ENCODE measurements at regions not wholly inside any gene's neighbourhood (a gene's known extent, or its start where the extent isn't known, plus 50 kb on each side); places are given as distances from the start of the nearest gene placed in this dataset.
"Not testable (repeated sequence)": the region's sequence is repeated elsewhere in the genome, so short reads cannot be mapped to it uniquely, and the experiment has no call there.

DNA sequence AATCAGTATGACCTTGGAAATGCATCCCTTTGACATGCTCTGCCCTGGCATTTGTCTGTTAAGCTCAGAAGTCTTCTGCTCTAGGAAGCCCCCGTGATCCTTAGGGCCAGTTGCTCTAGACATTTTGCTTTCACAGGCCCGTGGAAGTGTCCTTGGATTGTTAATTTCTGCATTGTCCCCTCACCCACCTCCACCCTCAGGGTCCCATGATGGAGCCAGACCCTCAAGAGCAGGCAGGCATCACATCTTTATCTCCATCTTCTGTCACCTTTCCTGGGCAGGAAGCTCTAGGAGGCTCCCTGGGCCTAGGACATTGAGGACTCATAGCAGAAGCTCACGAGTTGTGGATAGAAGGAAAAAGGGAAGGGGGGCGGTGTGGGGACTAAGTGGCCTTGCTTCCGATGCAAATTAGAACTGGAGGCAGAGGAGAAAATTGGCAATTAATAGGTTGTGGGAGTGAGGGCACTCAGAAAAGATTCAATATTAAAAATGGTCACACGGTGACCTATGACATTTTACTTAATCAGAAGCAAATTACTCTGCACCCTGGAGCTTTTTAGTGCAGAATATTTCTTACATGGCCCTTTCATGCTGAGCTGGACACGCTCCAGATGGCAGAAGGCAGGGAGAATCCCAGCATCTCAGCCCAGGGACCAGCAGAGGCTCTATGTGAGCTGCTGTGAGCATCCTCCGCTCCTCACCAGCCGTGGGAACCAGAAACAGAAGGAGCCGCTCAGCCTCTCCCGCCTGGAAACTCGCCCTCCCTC is 185.0 kb downstream of the MATN1 start:
- no peaks in the 10 kb centered on the region for H3K27me3 Mint-ChIP-seq

DNA sequence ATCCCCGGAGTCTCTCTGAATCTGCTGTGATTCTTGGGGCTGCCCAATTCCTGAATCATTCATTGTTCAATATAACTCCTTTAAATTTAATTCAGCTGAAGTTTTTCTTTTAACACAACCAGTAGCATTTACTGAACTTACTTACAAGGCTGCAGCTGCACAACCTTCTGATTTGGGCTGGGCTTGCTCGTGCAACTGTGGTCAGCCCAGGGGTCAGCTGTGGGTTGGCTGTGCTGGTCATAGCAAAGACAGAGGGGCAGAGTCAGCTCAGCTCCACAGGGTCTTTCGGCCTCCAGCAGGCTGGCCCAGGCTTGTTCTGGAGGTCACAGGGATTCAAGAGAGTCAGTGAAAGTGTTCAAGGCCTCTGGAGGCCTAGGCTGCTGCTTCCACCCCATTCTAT is 186.1 kb downstream of the MATN1 start:
- Mint-ChIP-seq H3K27ac (no peak overlapping the region), H3K4me1 (no peaks in the 10 kb centered on the region), H3K36me3 (no peaks in the 10 kb centered on the region), H3K4me3 (no peak overlapping the region), H3K27me3 (no peaks in the 10 kb centered on the region), H3K9me3 (no peaks in the 10 kb centered on the region)

More for the DNA sequence above, 185.0 kb downstream of the MATN1 start:
- no peaks in the 10 kb centered on the region for H3K4me1 Mint-ChIP-seq
- no peaks in the 10 kb centered on the region for H3K36me3 Mint-ChIP-seq
- H3K4me3 Mint-ChIP-seq, result no peak overlapping the region
- no peak overlapping the region for H3K27ac Mint-ChIP-seq
- no peaks in the 10 kb centered on the region for H3K9me3 Mint-ChIP-seq

DNA sequence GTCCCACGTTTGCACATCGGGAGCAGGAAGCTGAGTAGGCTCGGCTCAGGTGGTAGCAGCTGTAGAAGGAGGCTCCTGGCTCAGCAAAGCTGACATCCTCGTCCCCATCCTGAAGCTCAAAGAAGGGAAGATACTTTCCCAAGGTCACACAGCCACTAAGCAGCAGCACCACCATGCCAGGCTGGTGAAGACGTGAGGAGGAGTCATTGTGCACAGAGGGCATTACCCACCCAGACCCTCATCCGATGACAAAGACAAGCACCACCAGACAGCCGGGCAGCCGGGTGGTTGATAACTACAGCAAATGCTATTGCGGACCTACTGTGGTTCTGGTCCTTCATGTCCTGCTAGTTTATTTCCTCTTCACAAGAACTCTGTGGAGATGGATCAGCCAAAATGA is 186.9 kb downstream of the MATN1 start:
- Mint-ChIP-seq H3K4me3 (no peak overlapping the region), H3K4me1 (no peaks in the 10 kb centered on the region), H3K27me3 (no peaks in the 10 kb centered on the region), H3K9me3 (no peaks in the 10 kb centered on the region), H3K36me3 (no peaks in the 10 kb centered on the region), H3K27ac (no peak overlapping the region)

DNA sequence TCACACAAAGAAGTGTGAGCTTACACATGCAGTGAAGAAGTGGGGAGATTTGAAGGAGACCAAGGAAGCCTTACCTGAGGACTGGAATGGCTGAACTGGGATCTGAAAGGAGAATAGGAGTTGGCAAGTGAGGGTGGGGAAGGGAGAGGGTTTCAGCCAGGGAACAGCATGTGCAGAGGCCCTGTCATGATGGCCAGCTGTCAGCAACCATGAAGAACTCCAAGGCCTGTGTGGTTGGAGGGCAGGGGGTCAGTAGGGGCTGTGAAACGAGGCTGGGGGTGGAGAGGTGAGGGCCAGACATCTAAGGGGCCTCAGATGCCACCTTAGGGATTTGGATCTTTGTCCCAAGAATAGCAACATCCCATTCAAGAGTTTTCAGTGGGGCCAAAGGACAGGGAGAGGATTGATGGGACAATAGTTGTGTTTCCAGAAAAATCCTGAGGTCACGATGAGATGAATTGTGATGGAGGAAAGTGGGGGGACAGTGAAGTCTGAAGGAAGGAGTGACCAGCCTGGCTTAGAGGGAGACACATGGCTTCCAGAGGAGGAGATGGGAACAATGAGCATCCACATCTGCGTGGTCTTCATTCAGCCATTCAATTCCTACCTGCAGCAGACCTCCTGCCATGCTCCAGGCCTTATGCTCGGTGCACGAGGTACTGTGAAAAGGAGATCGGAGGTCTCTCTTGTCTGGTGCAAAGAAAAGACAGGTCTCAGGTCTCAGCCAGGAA is 187.6 kb downstream of the MATN1 start:
- no peaks in the 10 kb centered on the region for H3K36me3 Mint-ChIP-seq
- no peaks in the 10 kb centered on the region for H3K4me1 Mint-ChIP-seq
- no peak overlapping the region for H3K27ac Mint-ChIP-seq
- H3K27me3 Mint-ChIP-seq, result peaks cover 2% of the 10 kb centered on the region
- H3K9me3 Mint-ChIP-seq, result no peaks in the 10 kb centered on the region
- no peak overlapping the region for H3K4me3 Mint-ChIP-seq

GRCh38 chr1:30534551-30534940 is 188.8 kb downstream of the MATN1 start:
- Mint-ChIP-seq H3K4me1 (no peaks in the 10 kb centered on the region), H3K9me3 (no peaks in the 10 kb centered on the region), H3K27ac (no peak overlapping the region), H3K27me3 (peaks cover 5% of the 10 kb centered on the region), H3K4me3 (no peak overlapping the region), H3K36me3 (no peaks in the 10 kb centered on the region)

DNA sequence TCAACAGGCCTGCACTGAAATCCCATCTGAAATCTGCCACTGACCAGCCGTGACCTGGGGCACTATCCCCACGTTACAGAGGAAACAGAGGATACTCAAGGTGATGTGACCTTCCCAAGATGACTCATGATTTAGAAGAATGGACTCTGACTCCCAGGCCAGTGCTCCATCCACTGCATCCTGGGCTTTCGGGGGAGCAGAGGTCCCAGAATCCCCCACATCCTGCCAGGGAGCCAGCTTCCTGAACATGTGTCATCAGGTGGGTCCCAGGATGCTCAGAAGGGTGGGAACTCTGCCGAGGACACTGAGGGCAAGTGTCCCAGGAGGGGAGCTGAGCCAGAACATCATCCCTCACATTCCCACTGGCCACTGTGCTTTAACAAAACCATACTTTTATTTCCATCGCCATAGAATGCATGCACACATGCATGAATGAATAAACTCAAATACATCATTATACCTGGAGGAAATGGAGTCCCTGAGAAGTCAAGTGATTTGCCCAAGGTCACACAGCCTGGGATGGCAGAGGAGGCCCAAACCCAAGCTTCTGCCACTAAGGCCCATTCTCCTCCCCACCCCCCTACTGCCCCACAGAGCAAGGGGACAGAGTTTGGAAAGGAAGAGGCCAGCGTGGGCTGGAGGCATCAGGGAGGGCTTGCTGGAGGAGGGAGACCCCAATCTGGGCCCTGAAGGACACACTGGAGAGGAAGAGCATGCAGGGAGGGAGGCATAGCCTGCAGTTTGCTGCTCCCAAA is 189.4 kb downstream of the MATN1 start:
- H3K4me1 Mint-ChIP-seq, result no peaks in the 10 kb centered on the region
- H3K27me3 Mint-ChIP-seq, result peaks cover 5% of the 10 kb centered on the region
- no peaks in the 10 kb centered on the region for H3K36me3 Mint-ChIP-seq
- H3K27ac Mint-ChIP-seq, result no peak overlapping the region
- H3K9me3 Mint-ChIP-seq, result no peaks in the 10 kb centered on the region
- no peak overlapping the region for H3K4me3 Mint-ChIP-seq

DNA sequence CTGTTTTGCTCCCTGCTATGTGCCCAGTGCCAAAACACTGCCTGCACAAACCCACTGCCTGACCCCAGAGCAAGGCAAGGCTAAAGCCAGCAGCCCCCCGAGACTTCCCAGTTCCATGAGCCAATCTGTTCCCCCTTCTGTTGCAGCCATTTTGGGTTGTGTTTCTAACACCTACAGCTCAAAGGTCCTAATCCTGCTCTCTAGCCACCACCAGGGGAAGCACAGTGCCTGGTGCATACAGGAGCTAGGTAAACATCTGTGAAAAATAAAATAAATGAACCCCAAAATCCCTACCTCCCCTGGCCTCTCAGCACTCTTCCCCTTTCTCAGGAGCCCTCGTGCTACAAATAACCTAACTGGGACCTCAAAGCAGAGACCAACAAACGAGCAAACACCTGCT is 190.2 kb downstream of the MATN1 start:
- Mint-ChIP-seq H3K36me3 (no peaks in the 10 kb centered on the region), H3K9me3 (no peaks in the 10 kb centered on the region), H3K27ac (no peak overlapping the region), H3K4me3 (no peak overlapping the region), H3K27me3 (peaks cover 5% of the 10 kb centered on the region), H3K4me1 (no peaks in the 10 kb centered on the region)

DNA sequence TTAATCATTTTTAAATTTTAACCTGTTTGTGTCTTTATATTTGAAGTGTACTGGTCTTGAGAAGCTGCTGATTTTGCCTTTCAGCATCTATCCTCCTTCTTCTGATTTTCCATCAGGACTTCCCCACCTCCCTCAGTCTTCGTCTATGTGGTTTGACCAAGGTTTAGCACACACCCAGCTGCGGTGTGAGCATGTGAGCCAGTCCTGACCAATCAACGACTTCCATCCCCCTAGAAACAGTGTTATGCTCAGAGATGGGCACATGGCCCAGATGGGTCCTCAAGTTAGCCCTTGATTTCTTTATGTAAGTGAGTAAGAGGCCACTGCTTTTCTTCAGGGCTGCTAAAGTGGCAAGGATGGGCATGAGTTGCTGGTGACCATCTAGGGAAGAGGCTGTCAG is 190.8 kb downstream of the MATN1 start:
- peaks cover 5% of the 10 kb centered on the region for H3K27me3 Mint-ChIP-seq
- H3K9me3 Mint-ChIP-seq, result no peaks in the 10 kb centered on the region
- no peak overlapping the region for H3K27ac Mint-ChIP-seq

GRCh38 chr1:30527511-30528140 is 195.8 kb downstream of the MATN1 start:
- Mint-ChIP-seq H3K9me3 (no peaks in the 10 kb centered on the region), H3K36me3 (no peaks in the 10 kb centered on the region), H3K27ac (no peak overlapping the region), H3K4me1 (no peaks in the 10 kb centered on the region), H3K27me3 (peaks cover 11% of the 10 kb centered on the region), H3K4me3 (no peak overlapping the region)

More for the DNA sequence above, 190.8 kb downstream of the MATN1 start:
- Mint-ChIP-seq H3K36me3 (no peaks in the 10 kb centered on the region), H3K4me1 (no peaks in the 10 kb centered on the region), H3K4me3 (no peak overlapping the region)

- Mint-ChIP-seq H3K4me3 (no peak overlapping the region), H3K27ac (no peak overlapping the region), H3K9me3 (no peaks in the 10 kb centered on the region), H3K36me3 (no peaks in the 10 kb centered on the region), H3K27me3 (peaks cover 15% of the 10 kb centered on the region), H3K4me1 (no peaks in the 10 kb centered on the region)
These were observed 196.6 kb downstream of the MATN1 start for GRCh38 chr1:30526652-30527345.

GRCh38 chr1:30525971-30526651 is 197.3 kb downstream of the MATN1 start:
- H3K4me3 Mint-ChIP-seq, result no peak overlapping the region
- no peaks in the 10 kb centered on the region for H3K4me1 Mint-ChIP-seq
- no peaks in the 10 kb centered on the region for H3K9me3 Mint-ChIP-seq
- no peak overlapping the region for H3K27ac Mint-ChIP-seq
- no peaks in the 10 kb centered on the region for H3K36me3 Mint-ChIP-seq
- peaks cover 13% of the 10 kb centered on the region for H3K27me3 Mint-ChIP-seq

- H3K4me3 Mint-ChIP-seq, result no peak overlapping the region
- H3K27me3 Mint-ChIP-seq, result peaks cover 11% of the 10 kb centered on the region
- H3K27ac Mint-ChIP-seq, result no peak overlapping the region
- no peaks in the 10 kb centered on the region for H3K9me3 Mint-ChIP-seq
- H3K4me1 Mint-ChIP-seq, result no peaks in the 10 kb centered on the region
- no peaks in the 10 kb centered on the region for H3K36me3 Mint-ChIP-seq
These were observed 197.8 kb downstream of the MATN1 start for GRCh38 chr1:30525631-30525970.

- H3K4me3 Mint-ChIP-seq, result no peak overlapping the region
- H3K27ac Mint-ChIP-seq, result no peak overlapping the region
- no peaks in the 10 kb centered on the region for H3K36me3 Mint-ChIP-seq
- no peaks in the 10 kb centered on the region for H3K4me1 Mint-ChIP-seq
- H3K27me3 Mint-ChIP-seq, result peaks cover 10% of the 10 kb centered on the region
- H3K9me3 Mint-ChIP-seq, result no peaks in the 10 kb centered on the region
These were observed 198.4 kb downstream of the MATN1 start for GRCh38 chr1:30524840-30525617.

- not testable (repeated sequence) for H3K4me1 Mint-ChIP-seq, H3K4me3 Mint-ChIP-seq, H3K9me3 Mint-ChIP-seq, H3K27me3 Mint-ChIP-seq, H3K36me3 Mint-ChIP-seq, H3K27ac Mint-ChIP-seq
These were observed 199.3 kb downstream of the MATN1 start for GRCh38 chr1:30524025-30524555.
